Muscle of leg (tissue), 3 donors: ENCODE measurements at regions not wholly inside any gene's neighbourhood (a gene's known extent, or its start where the extent isn't known, plus 50 kb on each side); places are given as distances from the start of the nearest gene placed in this dataset.

Experiments
- DNase-seq: peaks from one replicate; pipeline ENCODE4 v3.0.0; 2013
- H3K27ac ChIP-seq: one replicate; pipeline ENCODE4 v1.5.1; 2013; ENCODE audit warnings: mild to moderate bottlenecking, low read length, control low read depth
- H3K27me3 ChIP-seq: one replicate; pipeline ENCODE4 v1.6.1; 2013; ENCODE audit warnings: low read length; ENCODE audit not compliant: control insufficient read depth, insufficient read depth
- H3K36me3 ChIP-seq: one replicate; pipeline ENCODE4 v1.6.1; 2013; ENCODE audit warnings: low read length; ENCODE audit not compliant: control insufficient read depth, insufficient read depth
- H3K4me1 ChIP-seq: one replicate; pipeline ENCODE4 v1.6.1; 2013; ENCODE audit warnings: low read length; ENCODE audit not compliant: control insufficient read depth, insufficient read depth
- H3K4me3 ChIP-seq: one replicate; pipeline ENCODE4 v1.5.1; 2013; ENCODE audit warnings: low read length, control low read depth
- H3K9me3 ChIP-seq: replicated peaks from 2 replicates; pipeline ENCODE4 v1.6.1; 2013; ENCODE audit warnings: low read depth, low read length; ENCODE audit not compliant: control insufficient read depth
- WGBS: methylation state at CpG from one replicate; pipeline ENCODE4 v1.1.5; 2013; ENCODE audit warnings: missing lambda C conversion rate; ENCODE audit not compliant: insufficient coverage; 5-methylcytosine and 5-hydroxymethylcytosine counted together

DNA sequence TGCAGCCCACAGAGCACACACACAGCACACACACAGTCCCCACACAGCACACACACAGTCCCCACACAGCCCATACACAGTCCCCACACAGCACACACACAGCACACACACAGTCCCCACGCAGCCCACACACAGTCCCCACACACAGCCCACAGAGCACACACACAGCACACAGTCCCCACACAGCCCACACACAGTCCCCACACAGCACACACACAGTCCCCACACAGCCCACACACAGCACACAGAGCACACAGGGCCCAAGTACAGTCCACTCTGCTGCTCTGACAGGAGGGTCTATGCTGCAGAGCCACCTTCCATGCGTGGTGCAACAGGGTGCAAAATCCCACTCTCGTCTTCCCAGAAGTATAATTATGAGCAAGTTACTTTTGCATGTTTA lies 240.5 kb upstream of the SALL3 start:
- Histone ChIP-seq H3K27me3 (peaks cover 4% of the 10 kb centered on the region), H3K4me3 (no peak overlapping the region), H3K36me3 (no peaks in the 10 kb centered on the region), H3K9me3 (no peaks in the 10 kb centered on the region), H3K4me1 (no peaks in the 10 kb centered on the region), H3K27ac (no peak overlapping the region)
- WGBS = 100% methylated on average over 1 of the region's 3 CpGs
- DNase-seq = no peak

DNA sequence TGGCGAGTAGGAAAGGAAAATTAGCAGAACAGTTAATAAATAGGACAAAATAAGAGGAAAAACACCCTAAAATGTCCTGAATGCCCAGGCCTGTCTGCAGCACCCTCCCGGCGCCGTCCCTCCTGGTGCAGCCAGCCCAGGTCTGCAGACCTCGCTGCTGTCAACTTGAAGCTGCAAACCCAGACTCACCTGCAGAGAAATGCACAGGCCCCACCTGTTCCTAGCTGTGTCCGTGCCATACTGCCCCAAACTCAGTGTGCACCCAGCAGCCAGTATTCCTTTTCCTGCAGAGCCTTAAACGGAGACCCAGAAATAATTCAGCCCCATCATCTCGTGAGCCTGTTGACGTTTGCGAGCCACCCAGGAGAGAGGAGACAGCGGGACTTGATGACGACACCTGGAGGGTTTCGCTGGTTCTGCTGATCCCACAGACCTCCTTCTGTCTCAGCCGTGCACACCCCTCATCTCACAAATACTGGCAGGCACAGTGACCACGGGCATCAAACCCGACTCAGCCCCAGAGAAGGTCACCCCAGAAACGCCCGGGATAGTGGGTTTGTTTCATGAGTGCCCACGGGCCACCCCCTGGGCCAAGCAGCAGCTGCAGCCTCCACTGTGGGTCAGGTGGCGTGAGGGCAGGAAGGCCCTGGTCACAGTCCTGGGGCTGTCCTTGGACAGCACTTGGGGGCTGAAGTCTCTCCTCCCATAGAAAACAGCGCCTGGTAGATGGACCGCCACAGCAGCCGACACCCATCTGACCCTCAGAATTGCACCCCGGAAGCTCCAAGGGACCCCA lies 239.5 kb upstream of the SALL3 start:
- Histone ChIP-seq H3K27ac (no peak overlapping the region), H3K27me3 (peaks cover 4% of the 10 kb centered on the region)
- WGBS = 75% methylated on average over 15 of the region's 24 CpGs

DNA sequence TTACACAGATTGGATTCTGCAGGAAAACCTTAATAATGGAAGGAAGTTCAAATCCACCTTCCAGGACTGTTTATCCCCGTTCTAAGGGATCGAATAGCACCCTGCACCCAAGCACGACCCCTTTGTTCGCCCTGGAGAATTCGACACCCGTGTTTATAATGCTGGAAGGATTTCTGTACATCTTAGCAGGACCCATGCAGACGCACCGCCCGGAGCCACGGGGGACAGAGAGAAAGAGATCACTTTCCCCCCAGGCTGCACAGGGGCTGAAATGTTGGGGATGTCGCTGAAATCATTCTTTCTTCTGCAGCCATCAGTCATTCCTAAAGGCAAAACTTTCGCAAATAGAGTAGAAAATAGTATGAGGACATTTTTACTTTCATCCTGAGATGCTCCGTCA lies 238.7 kb upstream of the SALL3 start:
- H3K4me1 ChIP-seq = no peaks in the 10 kb centered on the region
- 100% methylated on average over 1 of the region's 13 CpGs for WGBS
- DNase-seq = no peak
- no peaks in the 10 kb centered on the region for H3K9me3 ChIP-seq
- peaks cover 4% of the 10 kb centered on the region for H3K27me3 ChIP-seq
- H3K36me3 ChIP-seq = no peaks in the 10 kb centered on the region
- H3K27ac ChIP-seq = no peak overlapping the region
- H3K4me3 ChIP-seq = no peak overlapping the region

More for the DNA sequence above, 239.5 kb upstream of the SALL3 start:
- Histone ChIP-seq H3K4me3 (no peak overlapping the region), H3K9me3 (no peaks in the 10 kb centered on the region), H3K36me3 (no peaks in the 10 kb centered on the region), H3K4me1 (no peaks in the 10 kb centered on the region)
- DNase-seq = no peak

DNA sequence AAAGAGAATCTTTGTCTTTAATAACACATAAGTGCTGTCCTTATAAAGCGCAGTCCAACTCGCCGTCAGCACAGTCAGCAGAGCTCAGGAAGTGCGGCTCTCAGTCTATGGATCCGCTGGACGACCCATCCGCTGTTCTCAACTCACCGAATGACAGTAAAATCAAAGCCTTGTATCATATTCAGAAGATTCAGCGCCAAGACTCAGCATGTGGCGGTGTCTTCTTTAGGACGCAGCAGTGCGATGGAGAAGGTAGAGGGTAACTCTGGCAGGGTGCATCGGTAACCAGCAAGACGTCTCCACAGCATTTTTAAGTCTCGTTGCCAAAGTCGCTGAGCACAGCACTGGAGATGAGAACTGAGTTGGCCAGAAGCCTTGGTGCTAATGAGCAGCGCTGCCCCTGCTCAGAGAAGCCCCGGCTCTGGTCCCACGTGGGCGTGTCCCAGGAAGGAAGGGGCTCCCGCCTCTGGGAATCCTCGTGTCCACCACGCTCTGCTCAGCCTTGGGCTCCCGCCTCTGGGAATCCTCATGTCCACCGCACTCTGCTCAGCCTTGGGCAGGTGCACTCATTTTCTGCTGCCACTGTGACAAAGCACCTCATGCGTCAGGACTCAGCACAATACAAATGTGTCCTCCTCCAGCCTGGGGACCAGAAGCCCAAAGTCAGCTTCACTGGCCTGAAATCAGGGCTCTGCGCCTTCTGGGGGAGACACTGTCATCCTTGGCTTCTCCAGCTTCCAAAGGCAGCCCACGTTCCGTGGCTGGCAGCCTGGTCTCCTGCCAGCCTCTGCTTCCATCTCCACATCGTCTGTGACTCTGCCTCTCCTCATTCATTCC lies 238.0 kb upstream of the SALL3 start:
- WGBS = 68% methylated on average over 28 of the region's 30 CpGs
- Histone ChIP-seq H3K4me3 (no peak overlapping the region), H3K27ac (no peak overlapping the region), H3K4me1 (no peaks in the 10 kb centered on the region), H3K9me3 (no peaks in the 10 kb centered on the region), H3K36me3 (no peaks in the 10 kb centered on the region), H3K27me3 (peaks cover 4% of the 10 kb centered on the region)
- DNase-seq = no peak

DNA sequence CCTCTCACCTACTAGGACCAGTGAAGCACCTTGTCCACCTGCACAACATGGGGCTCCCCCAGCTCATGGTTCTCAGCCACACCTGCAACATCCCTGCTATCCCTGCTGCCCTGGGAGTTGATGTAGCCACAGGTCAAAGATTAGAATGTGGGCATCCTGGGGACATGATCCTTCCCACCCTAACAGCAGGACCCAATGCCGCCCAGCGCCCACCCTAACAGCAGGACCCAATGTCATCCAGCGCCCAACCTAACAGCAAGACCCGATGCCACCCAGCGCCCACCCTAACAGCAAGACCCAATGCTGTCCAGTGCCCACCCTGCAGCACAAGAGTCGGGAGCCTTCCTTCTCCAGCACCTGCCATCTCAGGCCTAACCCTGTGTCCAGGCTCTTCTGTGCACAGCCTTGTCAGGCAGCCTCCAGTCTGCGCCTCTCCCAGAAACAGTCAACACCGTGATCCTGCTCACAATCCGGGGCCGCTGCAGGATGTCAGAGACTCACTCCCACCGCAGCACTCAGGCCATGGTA lies 237.3 kb upstream of the SALL3 start:
- no peaks in the 10 kb centered on the region for H3K9me3 ChIP-seq
- H3K4me3 ChIP-seq = no peak overlapping the region
- no peak for DNase-seq
- no peaks in the 10 kb centered on the region for H3K4me1 ChIP-seq
- H3K27ac ChIP-seq = no peak overlapping the region
- WGBS = 90% methylated on average over 9 of the region's 11 CpGs
- H3K27me3 ChIP-seq = peaks cover 4% of the 10 kb centered on the region
- H3K36me3 ChIP-seq = no peaks in the 10 kb centered on the region

DNA sequence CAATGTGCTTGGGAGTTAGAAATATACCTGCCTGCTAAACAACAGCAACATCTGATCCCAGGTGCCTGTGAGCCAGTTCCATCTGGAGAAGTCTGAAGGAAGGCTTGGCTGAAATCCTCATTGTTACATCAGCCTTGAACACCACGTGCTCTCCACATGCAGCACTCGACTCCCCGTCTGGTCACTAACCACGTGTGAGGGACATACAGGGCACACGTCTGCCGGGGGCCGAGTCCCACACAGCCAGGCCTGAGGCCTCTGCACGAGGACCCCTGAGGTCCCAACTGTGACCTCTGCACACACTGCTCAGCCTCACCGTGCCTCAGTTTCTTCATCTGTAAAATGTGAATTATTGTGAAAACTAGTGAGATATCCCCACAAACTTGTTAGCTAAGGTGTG lies 236.5 kb upstream of the SALL3 start:
- Histone ChIP-seq H3K4me3 (no peak overlapping the region), H3K4me1 (no peaks in the 10 kb centered on the region), H3K9me3 (no peaks in the 10 kb centered on the region), H3K27me3 (peaks cover 4% of the 10 kb centered on the region), H3K36me3 (no peaks in the 10 kb centered on the region), H3K27ac (no peak overlapping the region)
- no peak for DNase-seq
- 74% methylated on average over 7 of the region's 9 CpGs for WGBS

DNA sequence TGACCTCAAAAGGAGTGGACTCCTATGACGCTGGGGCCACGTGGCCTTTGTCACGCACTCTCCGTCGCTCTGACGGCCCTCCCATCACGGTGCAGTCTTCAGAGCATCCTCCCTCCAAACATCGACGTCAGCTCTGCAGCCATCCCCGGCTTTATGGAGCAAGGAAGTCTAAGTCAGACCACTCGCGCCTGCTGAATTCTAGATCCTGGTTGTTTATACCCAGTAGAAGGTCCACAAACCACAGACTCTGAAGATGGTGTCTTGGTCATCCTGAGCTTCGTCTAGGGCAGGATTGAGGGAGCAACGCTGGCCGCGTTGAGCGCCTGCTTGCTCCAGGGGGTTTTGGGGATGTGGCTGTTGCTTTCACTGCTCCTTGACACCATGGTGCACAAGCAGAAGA lies 228.0 kb upstream of the SALL3 start:
- Histone ChIP-seq H3K27ac (no peak overlapping the region), H3K4me3 (no peak overlapping the region), H3K9me3 (no peaks in the 10 kb centered on the region), H3K27me3 (no peaks in the 10 kb centered on the region), H3K4me1 (no peaks in the 10 kb centered on the region), H3K36me3 (no peaks in the 10 kb centered on the region)
- WGBS = 88% methylated on average over 13 of the region's 17 CpGs
- no peak for DNase-seq

DNA sequence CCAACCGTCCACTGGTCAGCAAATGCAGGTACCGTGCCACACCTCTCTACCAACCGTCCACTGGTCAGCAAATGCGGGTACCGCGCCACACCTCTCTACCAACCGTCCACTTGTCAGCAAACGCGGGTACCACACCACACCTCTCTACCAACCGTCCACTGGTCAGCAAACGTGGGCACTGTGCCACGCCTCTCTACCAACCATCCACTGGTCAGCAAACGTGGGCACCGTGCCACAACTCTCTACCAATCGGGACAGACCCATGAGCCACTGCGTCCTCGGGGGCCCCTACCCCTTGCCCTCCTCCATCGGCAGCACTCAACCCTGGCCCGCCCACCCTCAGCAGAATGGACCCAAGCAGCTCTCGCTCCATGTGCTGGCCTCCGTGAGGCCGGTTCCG lies 226.4 kb upstream of the SALL3 start:
- DNase-seq = no peak
- 95% methylated on average over 23 of the region's 23 CpGs for WGBS
- Histone ChIP-seq H3K4me1 (no peaks in the 10 kb centered on the region), H3K4me3 (no peak overlapping the region), H3K27me3 (no peaks in the 10 kb centered on the region), H3K9me3 (no peaks in the 10 kb centered on the region), H3K27ac (no peak overlapping the region), H3K36me3 (no peaks in the 10 kb centered on the region)

DNA sequence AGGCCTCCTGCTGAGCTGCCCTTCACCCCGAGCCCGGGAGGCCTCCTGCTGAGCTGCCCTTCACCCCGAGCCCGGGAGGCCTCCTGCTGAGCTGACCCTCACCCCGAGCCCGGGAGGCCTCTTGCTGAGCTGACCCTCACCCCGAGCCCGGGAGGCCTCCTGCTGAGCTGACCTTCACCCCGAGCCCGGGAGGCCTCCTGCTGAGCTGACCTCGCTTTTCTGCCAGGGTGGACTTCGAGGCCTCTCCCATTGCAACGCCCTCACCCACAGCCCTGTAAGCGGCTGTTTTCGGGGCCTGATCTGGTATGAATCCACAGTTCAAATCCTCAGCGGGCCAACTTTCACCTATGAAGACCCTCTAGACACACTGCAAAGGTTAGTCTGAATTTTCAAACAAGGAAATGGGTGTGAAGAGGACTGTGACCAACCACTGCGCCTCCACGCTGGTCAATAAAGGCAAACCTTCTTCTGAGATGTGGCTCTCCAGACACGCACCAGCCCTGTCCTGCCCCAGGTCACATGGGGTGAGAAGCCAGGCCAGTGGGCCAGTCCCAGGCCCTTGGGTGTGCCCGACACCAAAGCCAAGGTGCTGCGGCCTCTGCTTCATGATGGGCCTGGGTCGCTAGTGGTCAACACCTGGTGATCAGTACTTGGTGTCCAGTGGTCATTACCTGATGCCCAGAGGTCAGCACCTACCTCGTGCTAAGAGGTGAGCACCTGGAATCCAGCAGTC lies 225.1 kb upstream of the SALL3 start:
- whole genome bisulfite sequencing = 87% methylated on average over 16 of the region's 23 CpGs
- no peaks in the 10 kb centered on the region for H3K27me3 ChIP-seq
- H3K4me3 ChIP-seq = no peak overlapping the region
- no peaks in the 10 kb centered on the region for H3K4me1 ChIP-seq
- no peak for DNase-seq
- H3K9me3 ChIP-seq = no peaks in the 10 kb centered on the region
- H3K27ac ChIP-seq = no peak overlapping the region
- H3K36me3 ChIP-seq = no peaks in the 10 kb centered on the region

DNA sequence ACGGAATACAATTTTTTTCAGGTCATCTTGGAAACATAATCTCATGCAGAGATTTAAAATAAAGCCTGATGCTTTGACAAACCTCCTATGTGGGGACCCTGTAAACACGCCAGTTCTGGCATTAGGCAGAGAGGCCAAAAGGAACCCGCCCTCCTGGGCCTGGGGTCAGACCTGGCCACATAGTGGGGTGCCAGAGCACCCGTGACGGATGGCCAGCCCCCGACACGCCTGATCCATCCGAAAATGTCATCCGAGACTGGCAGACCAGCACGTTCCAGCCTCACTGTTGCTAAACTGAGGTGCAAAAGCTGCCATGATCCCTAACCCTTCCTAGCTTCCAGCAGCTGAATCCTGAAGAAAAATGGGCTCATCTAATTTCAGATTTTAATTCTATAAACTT lies 222.6 kb upstream of the SALL3 start:
- Histone ChIP-seq H3K4me1 (no peaks in the 10 kb centered on the region), H3K4me3 (no peak overlapping the region), H3K27me3 (no peaks in the 10 kb centered on the region), H3K9me3 (no peaks in the 10 kb centered on the region), H3K36me3 (no peaks in the 10 kb centered on the region), H3K27ac (no peak overlapping the region)
- DNase-seq = no peak
- 79% methylated on average over 9 of the region's 10 CpGs for WGBS
